Activated CD8-positive, alpha-beta memory T cell treated with anti-CD3 and anti-CD28 coated beads, Interleukin-2, amount 50 U/mL, for 1 hour (primary cell): ENCODE measurements at regions not wholly inside any gene's neighbourhood (a gene's known extent, or its start where the extent isn't known, plus 50 kb on each side); places are given as distances from the start of the nearest gene placed in this dataset.
"Not testable (repeated sequence)": the region's sequence is repeated elsewhere in the genome, so short reads cannot be mapped to it uniquely, and the experiment has no call there.

Experiments used
- DNase-seq: peaks from one replicate; pipeline ENCODE4 v3.0.0-alpha.2; 2020; ENCODE audit errors: extremely low read depth

DNA sequence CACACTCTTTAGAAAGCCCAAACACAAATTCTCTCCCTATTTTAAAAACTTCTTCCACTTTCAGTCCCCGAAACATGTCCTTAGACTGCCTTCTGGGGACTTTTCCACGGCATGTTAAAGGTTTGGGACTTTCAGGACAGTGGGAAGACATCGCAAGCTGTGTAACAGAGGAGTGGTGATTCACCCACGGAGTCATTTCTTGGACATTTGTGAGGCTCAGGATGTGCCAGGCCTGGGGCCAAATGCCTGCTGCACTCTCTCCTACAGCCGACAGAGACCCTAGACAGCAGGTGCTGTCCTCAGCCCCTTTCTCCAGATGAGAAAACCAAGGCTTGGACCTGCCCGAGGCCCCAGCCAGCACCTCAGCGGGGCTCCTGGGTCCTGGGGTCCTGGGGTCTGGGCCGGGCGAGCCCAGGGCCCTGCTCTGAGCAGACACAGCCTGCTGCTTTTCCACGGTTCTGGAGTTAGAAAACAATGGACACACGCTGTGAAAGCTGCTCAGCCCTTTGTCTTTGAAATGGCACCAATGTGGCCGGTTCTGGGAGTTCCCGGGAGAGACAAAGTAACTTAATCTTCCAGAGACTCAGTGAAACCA, 370.2 kb upstream of the SFSWAP start:
- DNase-seq: no peak

DNA sequence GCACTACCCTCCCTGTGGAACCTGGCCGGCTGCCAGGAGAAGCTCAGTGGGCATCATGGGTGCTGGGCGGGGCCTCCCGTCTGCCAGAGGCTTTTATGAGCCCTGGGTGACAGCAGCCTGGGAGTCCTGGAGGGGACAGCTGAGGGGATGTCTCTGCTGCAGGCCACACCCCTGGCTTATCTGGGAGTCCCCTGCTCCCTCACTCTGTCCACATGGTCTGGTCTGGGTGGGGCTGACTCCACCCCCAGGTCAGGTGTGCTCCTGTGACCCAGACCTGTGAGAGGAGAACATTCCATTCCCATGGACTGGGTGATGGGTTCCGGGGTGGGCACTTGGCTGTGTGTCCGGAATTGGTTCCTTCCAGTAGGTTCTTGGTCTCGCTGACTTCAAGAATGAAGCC, 369.3 kb upstream of the SFSWAP start:
- not testable (repeated sequence) for DNase-seq

DNA sequence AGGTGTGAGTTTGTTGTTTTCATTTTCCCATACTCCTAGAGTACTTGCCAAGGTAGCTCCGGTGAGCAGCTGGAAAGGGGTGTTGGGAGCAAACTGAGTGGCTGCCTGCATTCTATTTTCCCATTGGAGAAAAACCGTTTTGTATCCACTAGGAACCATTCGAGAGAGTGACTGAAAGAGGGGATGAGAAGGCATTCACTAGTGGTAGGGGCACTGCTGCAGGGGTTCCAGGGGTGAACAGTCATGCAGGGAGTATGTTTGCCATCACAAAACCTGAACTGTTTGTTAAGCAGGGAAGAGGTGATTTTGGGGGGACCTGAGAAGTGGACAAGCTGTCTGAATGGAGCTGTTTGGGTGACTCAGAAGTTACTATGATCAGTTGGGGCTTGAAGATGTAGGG, 367.5 kb upstream of the SFSWAP start:
- not testable (repeated sequence) for DNase-seq

DNA sequence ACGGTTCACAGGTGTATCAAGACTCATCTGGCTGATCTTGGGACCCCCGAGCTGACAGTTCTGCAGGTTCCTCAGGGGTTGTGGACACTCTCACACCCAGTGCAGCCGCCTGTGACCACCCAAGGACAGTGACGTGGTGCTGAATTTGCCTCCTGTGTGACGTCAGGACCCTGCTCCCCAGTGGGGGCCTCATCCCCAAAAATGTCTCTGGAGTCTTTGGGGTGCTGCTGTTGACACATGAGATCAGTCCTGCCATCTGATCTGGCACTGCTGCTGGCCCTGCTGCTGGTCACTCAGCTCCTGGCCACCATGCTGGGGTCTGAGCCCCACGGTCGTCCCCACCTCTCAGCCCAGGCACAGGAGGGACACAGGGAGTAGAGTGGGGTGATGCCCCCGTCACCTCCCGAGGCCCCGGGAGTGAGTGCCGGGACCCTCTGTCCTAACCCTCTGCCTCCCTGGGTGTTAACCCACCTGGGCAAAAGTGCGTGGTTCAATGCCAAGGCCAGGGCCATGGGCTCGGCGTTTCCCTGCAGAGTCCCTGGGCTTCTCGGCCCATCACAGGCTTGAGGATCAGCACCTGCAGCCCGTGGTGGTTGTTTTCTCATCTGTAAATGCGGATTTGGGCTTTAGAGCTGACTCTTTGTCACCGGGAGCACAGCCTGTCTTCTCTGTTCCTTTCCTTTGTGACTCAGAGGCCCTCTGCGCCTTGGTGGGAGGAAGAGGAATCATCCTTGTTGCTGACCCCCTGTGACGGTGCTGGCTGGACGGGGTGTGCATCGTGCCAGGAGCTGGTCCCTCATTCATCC, 366.0 kb upstream of the SFSWAP start:
- DNase-seq: not testable (repeated sequence)

DNA sequence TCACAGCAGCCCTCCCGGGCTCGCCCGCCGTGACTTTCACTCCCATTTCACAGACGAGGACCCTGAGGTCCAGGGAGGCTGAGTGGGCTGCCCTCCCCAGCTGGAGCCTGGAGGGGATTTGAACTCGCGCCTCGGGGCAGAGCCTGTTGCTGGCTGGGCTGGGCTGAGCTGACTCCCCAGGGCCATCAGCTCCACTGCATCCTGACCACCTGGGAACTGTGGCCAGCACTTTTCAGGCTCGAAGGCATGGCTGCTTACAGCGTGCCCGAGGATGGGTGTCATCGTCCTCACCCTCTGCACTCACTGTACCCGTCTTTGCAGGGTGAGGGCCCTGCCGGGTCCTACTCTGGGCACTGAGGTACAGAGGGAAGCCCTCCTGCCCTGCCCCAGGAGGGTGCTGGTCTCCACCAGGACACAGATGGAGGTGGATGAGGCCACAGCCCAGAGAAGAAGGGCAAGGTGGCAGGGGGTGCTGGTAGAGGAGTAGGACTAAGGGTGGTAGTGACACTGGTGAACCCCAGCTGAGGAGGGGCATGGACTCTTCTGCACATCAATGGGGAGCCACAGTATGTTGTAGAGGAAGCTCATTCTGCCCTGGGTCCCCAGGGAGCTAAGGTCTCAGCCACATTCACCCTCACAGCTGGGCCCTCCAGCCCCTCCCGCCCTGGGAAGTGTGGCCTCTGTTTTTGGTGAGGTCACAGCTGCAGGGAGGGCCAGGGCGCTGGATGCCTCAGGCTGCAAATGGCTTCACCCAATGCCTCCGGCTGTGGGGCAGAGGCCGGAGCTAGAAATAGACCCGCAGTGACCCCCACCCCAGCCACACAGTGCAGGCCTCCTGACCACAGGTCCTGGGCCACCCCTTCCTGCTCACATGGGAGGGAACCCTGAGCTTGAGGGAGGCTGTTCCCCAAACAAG, 365.1 kb upstream of the SFSWAP start:
- DNase-seq: no peak

DNA sequence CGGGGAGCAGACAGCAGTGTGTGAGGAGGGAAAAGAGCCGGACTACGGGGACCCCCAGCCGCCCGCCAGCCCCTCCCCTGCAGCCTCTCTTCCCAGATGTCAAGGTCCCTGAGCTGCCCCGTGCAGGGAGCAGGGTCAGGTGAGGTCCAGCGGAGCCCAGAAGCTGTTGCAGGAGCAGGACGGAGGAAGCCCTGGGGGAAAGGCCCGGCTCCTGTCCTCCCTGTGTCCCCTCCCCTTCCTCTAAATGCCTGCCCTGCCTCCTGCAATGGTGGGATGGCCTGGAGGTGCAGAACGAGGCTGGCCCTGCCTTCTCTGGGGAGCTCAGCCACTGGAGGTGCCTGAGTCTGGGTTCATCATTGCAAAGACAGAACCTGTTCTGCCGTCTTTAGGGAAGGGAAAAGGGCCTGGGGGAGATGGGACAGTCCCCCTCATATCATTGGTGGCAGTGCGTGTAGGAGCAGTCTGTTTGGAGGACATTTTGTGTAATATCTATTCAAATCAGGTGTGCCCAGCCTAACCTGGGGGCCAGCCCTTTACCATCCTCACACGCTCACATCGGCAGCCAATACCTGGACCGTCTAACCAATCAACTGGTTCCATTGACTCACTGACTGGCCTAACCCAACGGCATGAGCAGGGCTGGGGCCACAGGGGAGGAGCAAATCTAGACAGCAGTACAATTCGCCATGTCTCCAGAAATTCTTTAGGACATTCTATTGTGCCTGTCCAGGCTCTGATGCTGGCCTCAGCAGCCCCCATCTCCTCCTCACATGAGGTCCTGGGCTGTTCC, 364.1 kb upstream of the SFSWAP start:
- no peak for DNase-seq

DNA sequence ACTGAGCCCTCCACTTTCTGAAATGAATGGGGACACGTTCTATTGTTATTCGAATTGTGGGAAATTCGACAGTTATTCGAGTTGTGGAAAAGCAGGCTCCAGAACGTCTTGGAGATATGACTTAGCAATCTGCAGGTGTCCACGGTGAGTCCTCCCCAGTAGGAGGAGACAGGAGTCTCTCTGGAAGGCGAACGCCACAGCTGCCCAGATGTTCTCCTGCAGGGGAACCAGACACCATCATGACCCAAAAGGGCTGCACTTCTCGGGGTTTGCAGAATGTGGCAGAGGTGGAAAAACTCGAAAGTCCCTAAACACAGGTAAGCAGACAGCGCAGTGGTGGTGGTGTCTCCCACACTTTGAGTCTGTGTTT, 363.6 kb upstream of the SFSWAP start:
- DNase-seq: no peak

DNA sequence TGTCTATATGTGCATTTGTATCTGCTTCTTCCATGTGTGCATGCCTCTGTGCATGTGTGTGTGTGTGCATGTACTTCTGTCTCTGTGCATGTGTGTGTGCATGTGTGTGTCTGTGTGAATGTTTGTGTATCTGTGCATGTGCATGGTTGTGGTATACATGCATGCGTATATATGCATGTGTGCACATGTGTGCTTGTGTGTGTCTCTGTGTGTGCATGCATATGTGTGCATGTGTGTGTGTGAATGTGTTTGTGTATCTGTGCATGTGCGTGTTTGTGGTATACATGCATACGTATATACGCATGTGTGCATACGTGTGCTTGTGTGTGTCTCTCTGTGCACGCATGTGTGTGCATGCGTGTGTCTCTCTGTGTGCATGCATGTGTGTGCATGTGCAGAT, 363.2 kb upstream of the SFSWAP start:
- no peak for DNase-seq

DNA sequence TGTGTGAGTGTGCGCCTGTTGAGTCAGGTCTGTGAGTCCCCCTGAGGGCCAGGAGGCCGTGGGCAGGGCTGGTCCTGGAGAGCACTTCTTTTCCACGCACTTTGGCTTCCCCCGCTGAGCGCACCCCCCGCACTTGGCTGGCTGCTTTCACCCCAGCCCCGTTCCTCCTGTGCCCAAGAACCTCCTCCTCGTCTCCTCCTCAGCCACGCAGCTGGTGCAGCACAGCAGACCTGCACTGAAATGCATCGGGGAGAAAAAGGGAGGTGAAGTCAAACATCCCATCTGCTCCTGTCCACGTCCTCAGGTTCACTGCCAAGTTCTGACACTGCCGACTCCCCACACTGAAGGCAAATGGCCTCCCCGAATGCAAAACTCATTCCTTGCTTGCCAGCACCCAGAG, 362.7 kb upstream of the SFSWAP start:
- no peak for DNase-seq

DNA sequence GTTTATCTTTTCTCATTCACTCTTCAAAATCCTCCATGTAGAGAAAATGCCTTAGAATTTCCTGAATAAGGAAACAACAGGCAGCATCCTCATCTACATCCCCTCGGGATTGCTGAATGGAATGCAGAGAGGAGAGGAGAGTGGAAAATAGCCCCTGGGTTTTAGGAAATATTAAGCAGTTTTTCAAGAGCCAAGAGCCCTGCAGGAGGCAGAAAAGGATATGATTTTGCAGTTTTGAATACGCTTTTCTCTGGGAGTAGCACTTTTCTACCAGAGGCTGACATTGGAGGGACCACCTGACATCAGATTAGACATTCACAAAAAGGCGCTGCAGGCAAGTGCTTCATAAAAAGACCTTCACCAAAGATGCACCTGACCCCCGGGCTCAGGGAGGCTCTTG, 362.2 kb upstream of the SFSWAP start:
- no peak for DNase-seq

DNA sequence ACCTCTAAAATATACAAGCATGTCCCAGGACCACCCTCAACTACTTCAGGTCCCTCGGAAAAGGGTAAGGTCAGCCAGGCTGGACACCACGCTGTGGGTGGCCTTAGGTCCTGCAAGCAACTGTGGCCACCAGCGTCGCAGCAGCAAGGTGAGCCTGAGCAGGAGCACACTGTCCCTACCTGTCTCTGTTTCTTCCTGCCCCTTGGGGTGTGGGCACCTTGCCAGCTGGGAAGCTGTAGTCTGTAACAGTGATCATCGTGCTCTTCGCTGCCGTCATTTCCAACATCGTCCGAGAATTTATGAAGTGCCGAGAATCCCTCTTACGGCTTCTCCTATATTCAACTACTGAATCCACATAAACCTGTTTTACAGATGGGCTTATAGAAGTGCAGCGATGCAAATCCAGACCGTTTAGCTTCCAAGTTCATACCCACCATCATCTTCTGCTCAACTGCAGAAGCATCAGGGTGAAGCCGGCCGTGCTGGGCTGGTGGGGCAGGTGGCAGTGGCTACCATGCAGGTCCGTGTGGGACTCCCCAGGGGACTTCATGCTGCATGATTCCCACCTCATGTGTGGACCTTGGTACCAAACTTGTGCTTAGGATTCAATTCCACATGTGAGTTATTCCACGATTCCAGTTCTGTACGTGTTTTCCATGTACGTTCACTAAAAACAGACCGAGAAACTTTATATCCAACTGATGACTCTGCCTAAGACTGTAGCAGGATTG, 361.3 kb upstream of the SFSWAP start:
- no peak for DNase-seq

DNA sequence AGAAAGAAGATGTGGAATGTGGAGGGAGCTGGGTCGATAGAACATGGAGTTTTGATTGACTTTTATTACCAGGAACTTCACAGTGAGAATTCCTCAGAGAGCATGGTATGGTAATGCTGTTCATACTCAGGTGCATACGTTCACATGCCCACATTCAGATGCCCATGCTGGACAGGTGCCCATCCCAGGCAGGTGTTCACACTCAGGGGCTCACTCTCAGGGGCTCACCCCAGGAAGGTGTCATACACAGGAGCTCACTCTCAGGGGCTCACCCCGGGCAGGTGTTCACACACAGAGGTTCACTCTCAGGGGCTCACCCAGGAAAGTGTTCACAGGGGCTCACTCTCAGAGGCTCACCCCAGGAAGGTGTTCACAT, 360.0 kb upstream of the SFSWAP start:
- DNase-seq: no peak

DNA sequence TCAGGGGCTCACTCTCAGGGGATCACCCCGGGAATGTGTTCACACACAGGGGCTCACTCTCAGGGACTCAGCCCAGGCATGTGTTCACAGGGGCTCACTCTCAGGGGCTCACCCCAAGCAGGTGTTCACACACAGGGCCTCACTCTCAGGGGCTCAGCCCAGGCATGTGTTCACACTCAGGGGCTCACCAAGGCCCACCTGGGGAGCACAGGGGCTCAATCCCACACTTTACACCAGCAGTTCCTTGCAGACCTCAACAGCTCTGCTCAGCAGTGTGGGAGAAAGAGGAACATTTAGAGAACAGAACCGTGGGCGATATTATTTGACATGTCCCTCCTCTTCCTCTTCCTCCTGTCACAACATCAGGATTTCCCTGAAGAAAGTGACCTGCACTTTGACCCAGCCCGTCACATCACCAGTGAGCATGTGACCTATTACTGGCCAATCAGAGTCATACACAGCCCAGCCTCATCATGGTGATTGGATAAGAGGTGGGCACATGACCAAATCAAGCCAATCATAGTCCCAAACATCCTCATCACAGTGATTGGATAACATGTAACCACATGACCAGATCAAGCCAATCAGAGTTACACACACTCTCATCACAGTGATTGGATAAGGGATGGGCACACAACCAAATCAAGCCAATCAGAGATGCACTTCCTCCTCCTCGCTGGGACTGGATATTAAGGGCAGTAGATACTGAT, 359.4 kb upstream of the SFSWAP start:
- no peak for DNase-seq

DNA sequence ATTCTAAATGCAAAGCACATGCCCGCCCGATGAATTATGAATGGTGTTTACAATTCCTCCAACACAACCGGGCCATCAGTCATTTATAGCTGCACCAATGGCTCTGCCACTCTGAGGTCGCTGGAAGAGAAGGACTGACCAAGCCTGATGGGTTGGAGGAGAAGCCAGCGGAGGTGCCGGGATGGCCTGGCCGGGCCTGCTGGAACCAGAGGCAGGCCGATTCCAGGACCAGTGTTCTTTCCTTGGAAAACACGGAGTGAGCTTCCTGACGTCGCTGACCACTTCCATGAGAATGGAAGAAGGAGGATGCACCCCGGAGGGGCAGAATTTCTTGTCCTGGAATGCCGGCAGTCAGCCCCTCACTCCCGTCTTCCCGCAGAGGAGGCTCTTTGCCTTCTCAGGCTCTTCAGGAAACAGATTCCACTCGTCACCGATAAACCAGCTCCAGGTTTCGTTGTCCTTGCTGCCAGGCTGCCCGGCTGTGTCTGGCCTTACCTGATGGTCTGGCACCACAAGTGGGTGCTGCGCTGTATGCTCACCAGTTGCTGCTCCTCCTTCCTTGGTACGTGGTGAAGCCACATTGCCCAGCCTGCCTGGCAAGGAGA, 358.5 kb upstream of the SFSWAP start:
- DNase-seq: no peak

DNA sequence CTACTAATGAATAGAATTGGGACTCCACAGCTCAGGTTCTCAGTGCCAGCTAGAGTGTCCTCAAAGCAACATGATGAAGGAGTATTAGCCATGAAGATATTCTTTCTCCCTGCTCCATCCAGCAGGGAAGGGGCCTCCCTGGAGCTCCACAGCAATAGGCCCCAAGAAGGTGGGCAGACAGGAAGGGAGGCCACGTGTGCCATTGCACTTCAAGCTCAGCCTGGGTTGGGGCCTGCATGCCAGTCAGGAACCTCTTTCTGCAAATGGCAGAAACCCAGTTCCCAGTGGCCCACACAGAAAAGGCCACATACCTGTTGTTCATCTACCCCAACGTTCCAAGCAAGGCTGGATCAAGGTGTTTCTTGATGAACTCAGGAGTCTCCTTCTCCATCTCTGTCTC, 357.5 kb upstream of the SFSWAP start:
- no peak for DNase-seq

DNA sequence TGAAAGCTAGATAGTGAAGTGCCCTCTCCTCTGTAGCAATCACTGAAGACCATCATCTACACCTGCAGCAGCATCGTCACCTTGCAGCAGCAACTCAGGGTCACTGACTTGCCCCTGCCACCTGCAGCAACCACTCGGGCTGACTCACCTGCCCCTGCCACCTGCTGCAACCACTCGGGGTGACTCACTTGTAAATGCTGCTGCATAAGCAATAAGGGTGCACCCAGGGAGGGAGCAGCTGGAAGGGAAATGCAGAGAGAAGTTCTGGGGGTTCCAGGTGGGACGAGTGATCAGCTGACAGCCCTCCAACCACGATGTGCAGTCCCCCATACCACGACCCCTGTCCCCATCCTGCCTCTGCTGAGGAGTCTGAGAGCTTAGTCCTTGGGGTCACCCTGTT, 357.1 kb upstream of the SFSWAP start:
- DNase-seq: no peak

DNA sequence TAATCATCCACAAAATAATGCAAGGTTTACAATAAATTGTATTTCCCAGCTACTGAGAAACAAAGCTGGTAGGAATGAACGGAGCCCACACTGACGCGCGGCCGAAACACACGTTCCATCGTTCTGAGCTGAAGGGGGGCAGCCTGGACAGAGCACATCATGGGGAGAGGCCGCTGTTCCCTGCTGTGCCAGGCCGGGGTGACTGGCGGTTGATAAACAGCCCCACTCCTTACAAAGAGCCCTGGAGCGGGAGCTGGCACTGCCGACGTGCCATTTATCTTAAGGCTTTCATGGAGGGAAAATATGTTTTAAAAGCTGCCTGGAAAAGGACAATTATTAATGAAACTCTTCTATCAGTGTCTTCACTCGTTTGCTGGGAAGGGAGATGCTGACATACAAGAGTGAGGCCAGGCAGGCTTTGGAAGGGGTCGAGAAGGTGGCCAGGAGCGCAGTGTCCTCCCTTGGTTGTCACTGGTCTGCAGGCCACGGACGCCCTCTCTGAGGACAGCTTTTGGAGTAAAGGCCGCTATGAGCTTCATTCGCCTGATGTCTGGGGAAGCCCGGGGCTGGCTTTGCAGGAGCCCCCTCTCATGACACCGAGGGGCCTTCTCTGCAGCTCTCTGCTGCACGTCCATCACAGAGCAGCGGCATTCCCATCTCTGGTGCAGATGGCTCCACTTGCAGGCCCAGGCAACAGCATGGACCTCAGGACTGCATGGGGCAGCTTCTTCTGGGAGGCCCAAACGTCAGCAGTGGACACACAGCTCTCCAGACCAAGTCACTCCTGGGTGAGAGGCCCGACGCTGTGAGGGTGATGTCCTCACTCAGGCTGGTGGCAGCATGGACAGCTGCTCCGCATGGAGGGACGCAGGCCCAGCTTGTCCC, 355.3 kb upstream of the SFSWAP start:
- no peak for DNase-seq

DNA sequence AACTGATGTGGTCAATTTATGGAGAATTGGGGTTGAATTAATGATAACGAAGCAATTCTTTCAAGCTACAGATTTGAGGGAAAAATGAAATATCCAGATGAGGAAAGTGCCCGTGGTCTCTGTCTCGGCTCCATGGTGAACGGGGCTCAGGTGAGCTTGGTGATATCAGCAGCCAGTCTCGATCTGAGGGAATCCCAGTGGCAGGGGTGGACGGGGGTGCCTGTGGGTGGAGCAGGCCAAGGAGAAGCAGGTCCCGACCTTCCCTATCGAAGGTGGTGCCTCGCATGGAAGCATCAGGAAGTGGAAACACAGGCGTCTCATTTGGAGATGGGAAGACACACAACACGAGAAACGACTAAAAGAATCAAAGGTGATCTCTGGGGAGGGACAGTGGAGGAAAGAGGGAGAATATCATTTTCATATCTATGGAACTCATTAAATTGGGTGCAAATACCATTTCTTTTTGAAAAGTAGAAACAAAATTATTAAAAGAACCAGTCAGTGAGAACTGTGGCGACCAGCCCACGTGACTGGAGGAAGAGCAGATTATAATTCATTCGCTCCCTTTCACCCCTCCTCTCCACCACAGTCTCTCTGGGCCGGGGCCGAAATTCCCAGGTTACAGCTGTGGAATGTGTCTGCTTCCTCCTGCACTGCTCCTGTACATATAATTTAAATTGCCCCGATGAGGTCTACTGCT, 354.3 kb upstream of the SFSWAP start:
- DNase-seq: no peak
